ENCODE measurements at regions not wholly inside any gene's neighbourhood (a gene's known extent, or its start where the extent isn't known, plus 50 kb on each side); places are given as distances from the start of the nearest gene placed in this dataset.
"Not testable (repeated sequence)": the region's sequence is repeated elsewhere in the genome, so short reads cannot be mapped to it uniquely, and the experiment has no call there.

- DNase-seq (ENCODE audit: low spot score), result peak; percentile 6
These were observed 435.9 kb downstream of the DCDC2C start for GRCh38 chr2:4139316-4139715.

GRCh38 chr2:4139731-4140130 is 436.4 kb downstream of the DCDC2C start:
- peak; percentile 14 for DNase-seq (ENCODE audit: low spot score)

- DNase-seq (ENCODE audit: low spot score), result peak; percentile 70
These were observed 437.1 kb downstream of the DCDC2C start for GRCh38 chr2:4140281-4140970.

GRCh38 chr2:4144731-4145130 is 441.4 kb downstream of the DCDC2C start:
- DNase-seq (ENCODE audit: low spot score), result no peak

- no peak for DNase-seq (ENCODE audit: low spot score)
These were observed 448.1 kb downstream of the DCDC2C start for GRCh38 chr2:4151521-4151920.

GRCh38 chr2:4152051-4152450 is 448.7 kb downstream of the DCDC2C start:
- no peak for DNase-seq (ENCODE audit: low spot score)

- DNase-seq (ENCODE audit: low spot score), result no peak
These were observed 465.5 kb downstream of the DCDC2C start for GRCh38 chr2:4168834-4169233.

- DNase-seq (ENCODE audit: low spot score), result no peak
These were observed 471.4 kb downstream of the DCDC2C start for GRCh38 chr2:4174796-4175195.

GRCh38 chr2:4175343-4175742 is 472.0 kb downstream of the DCDC2C start:
- DNase-seq (ENCODE audit: low spot score), result no peak

- no peak for DNase-seq (ENCODE audit: low spot score)
These were observed 477.3 kb downstream of the DCDC2C start for GRCh38 chr2:4180631-4181030.

- DNase-seq (ENCODE audit: low spot score), result no peak
These were observed 477.7 kb downstream of the DCDC2C start for GRCh38 chr2:4181062-4181461.

GRCh38 chr2:4188561-4188960 is 485.2 kb downstream of the DCDC2C start:
- DNase-seq (ENCODE audit: low spot score), result no peak

GRCh38 chr2:4190548-4190947 is 487.2 kb downstream of the DCDC2C start:
- peak; percentile 50 for DNase-seq (ENCODE audit: low spot score)

- DNase-seq (ENCODE audit: low spot score), result no peak
These were observed 488.7 kb downstream of the DCDC2C start for GRCh38 chr2:4192119-4192518.

- peak; percentile 70 for DNase-seq (ENCODE audit: low spot score)
These were observed 511.2 kb downstream of the DCDC2C start for GRCh38 chr2:4214444-4215205.

GRCh38 chr2:4217737-4218136 is 514.4 kb downstream of the DCDC2C start:
- DNase-seq (ENCODE audit: low spot score), result no peak

GRCh38 chr2:4219101-4219500 is 515.7 kb downstream of the DCDC2C start:
- DNase-seq (ENCODE audit: low spot score), result no peak

GRCh38 chr2:4219571-4219970 is 516.2 kb downstream of the DCDC2C start:
- DNase-seq (ENCODE audit: low spot score), result no peak

GRCh38 chr2:4221434-4221833 is 518.1 kb downstream of the DCDC2C start:
- DNase-seq (ENCODE audit: low spot score), result no peak

- no peak for DNase-seq (ENCODE audit: low spot score)
These were observed 518.5 kb downstream of the DCDC2C start for GRCh38 chr2:4221845-4222244.

- not testable (repeated sequence) for DNase-seq (ENCODE audit: low spot score)
These were observed 541.0 kb downstream of the DCDC2C start for GRCh38 chr2:4244422-4244821.

- no peak for DNase-seq (ENCODE audit: low spot score)
These were observed 543.2 kb downstream of the DCDC2C start for GRCh38 chr2:4246364-4247131.

GRCh38 chr2:4247791-4248190 is 544.4 kb downstream of the DCDC2C start:
- no peak for DNase-seq (ENCODE audit: low spot score)
